NCI-H146 (cell line): ENCODE measurements at regions not wholly inside any gene's neighbourhood (a gene's known extent, or its start where the extent isn't known, plus 50 kb on each side); places are given as distances from the start of the nearest gene placed in this dataset.
"Not testable (repeated sequence)": the region's sequence is repeated elsewhere in the genome, so short reads cannot be mapped to it uniquely, and the experiment has no call there.

Source experiments
- DNase-seq: peaks from one replicate; lab custom pipeline; 2025; lab: John Stamatoyannopoulos, UW

GRCh38 chr14:58887931-58888330, 250.2 kb downstream of the DACT1 start:
- no peak for DNase-seq

DNA sequence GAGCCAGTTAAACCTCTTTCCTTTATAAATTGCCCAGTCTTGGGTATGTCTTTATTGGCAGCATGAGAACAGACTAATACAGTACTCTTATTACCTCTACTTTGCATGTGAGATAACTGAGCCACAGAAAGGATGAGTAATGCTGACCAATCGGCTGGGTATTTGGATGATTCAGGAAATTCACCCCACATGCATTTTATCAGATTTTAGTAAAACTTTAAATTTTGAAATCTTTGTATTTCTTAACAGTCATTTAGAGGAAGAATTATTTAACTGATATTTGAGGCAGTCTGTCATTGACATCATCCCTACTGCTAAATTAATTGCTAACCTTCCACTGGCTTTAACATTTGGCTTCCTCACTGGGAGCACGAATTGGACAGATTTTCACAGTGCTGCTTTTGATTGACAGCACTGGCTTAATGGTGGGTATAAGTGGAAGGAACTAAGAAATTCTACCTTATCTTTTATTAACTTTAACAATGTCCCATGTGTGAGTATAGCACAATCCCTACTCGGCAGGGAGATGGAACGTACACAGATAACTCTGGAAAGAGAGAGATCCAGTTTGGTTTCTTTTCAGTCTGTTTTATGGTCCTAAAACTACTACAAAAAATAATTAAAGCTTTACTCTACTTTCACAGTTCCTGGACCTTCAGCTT, 261.0 kb downstream of the DACT1 start:
- DNase-seq = no peak

DNA sequence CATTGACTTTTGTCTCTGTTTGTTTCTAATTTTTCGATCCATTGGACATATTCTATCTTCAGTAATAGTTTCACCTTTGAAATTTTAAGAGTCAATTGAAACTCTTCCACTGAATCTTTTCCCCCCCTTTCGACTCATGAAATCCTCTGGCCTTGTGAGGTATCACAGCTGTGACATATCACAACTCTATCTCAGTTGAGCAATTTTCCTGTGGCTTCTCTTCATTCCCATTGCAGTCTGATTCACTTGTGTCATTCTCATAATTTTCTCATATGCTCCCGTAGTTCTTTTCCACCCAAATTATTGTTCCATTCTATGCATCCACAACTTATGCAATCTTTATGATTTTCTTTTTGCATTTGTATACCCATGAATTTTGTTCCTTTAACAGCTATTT, 261.6 kb downstream of the DACT1 start:
- no peak for DNase-seq

DNA sequence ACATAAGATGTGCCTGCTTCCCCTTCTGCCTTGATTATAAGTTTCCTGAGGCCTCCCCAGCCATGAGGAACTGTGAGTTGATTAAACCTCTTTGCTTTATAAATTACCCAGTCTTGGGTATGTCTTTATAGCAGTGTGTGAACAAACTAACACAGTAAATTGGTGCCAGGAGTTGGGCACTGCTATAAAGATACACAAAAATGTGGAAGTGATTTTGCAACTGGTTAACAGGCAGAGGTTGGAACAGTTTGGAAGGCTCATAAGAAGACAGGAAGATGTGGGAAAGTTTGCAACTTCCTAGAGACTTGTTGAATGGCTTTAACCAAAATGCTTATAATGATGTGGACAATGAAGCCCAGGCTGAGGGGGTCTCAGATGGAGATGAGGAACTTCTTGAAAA, 264.1 kb downstream of the DACT1 start:
- DNase-seq = no peak

- no peak for DNase-seq
These were observed 267.0 kb downstream of the DACT1 start for GRCh38 chr14:58904776-58905175.

DNA sequence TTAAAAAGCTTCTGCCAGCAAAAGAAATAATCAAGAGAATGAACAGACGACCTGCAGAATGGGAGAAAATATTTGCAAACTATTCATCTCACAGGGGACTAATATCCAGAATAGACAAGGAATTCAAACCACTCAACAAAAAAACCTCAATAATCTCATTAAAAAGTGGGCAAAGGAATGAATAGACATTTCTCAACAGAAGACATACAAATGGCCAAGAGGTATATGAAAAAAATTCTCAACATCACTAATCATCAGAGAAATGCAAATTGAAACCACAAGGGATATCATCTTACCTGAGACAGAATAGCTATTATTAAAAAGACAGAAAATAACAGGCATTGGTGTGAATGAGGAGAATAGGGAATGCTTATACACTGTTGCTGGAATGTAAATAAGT, 270.0 kb downstream of the DACT1 start:
- no peak for DNase-seq

GRCh38 chr14:58912287-58912686, 274.5 kb downstream of the DACT1 start:
- no peak for DNase-seq

GRCh38 chr14:58912799-58913432, 275.2 kb downstream of the DACT1 start:
- DNase-seq = no peak

DNA sequence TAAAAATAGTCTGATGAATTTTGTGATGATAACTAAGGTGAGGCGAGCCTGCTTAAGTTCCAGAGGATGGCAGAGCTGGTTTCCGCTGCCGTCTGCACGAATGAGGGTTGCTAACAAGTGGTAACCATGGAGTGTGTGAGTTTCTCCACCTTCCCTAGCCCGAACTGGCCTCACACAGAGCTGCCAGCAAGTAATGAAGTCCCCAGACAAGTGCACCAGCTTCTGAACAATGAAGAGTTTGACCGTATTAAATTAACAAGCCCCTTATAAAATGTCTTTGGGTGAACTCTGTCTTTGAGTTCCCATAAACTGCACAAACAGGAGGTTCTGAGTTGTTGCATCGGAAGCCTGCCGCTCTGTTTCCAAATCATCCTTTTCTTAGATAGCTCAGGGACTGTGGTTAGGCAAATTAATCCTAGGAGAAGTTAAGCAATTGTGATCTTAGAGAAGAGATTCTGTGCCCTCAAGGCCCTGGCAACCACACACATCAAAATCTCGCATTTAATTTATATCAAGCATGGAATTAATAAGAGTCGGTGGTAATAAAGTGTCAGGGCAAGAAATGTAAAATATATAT, 274.1 kb upstream of the DAAM1 start:
- no peak for DNase-seq

GRCh38 chr14:58915646-58916045, 272.8 kb upstream of the DAAM1 start:
- DNase-seq = no peak

DNA sequence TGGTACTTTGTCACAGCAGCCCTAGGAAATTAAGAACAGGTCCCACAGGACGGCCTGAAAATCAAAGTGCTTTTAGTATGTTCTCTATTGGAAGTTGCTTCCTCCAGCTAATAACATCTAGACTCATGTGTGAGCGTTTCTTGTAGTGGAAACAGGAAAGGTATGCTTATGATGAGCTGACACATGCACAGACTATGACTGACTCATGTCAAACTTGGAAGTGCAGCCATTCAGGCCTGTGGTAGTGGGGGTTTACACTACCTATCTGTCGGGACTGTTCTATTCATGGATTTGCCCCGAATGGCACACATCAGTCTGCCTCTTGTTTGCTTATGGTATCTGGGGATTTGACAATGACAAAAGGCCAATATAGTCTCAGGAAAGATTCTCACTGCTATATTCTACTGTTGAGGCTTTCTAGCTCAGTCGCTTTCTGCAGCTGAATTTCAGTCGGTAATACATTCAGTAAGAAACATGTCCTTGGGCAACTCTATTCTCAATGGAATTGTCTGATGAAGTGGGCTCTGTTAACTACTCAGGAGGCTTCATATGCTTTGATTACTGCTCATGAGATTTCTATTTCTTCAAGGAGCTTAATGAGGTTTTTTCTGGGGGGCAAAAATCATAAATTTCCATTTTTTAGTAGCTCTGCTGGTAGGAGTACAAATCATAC, 270.3 kb upstream of the DAAM1 start:
- no peak for DNase-seq

DNA sequence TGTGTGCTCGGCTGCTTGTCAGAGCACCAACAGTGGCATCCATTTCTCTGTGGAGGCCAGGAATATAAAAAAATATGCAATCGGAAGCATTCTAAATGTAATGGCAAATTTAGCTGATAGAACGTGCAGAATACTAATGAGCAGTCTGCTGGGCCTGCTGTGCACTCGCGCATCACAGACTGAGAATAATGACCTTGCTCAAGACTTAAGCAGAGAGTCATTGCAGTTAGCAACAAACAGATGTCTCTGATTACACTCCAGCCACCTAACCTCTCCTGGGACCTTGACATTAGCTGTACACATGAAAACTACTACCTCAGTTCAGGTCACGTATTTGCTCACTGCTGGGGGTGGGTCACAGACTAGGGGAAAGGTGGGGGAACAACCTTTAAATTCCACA, 269.2 kb upstream of the DAAM1 start:
- DNase-seq = peak; percentile 29

- DNase-seq = no peak
These were observed 268.2 kb upstream of the DAAM1 start for GRCh38 chr14:58920230-58920629.

GRCh38 chr14:58922201-58922940, 266.1 kb upstream of the DAAM1 start:
- not testable (repeated sequence) for DNase-seq

- DNase-seq = no peak
These were observed 264.6 kb upstream of the DAAM1 start for GRCh38 chr14:58923751-58924405.

GRCh38 chr14:58941629-58942028, 246.8 kb upstream of the DAAM1 start:
- DNase-seq = no peak

GRCh38 chr14:58942516-58942915, 246.0 kb upstream of the DAAM1 start:
- DNase-seq = no peak

DNA sequence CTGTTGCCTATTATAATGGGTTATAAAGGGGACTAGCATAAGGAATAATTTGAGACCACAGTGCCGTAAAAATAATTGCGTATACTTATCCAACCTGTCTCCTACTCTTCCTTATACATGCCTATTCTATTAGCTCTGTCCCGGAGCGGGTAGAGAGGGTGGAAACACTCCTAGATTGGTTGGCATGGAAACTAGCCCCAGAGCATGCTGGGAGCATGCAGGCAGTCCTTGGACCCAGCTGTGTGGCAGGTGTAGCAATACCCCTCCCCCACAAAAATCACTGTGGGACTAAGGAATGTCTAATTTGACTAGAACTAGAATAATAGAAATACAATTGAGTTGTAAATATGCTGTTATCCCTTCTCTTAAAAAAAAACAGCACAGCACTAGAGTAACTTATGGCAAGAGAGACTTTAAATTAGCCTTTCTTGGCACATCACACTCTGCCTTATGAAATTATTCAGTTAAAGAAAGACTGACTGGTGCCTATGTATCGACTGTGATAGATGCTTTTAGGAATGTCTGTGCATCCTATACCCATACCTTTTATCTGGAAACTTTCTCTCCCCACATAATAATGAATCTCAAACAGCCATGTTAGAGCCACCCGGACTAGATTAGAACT, 244.0 kb upstream of the DAAM1 start:
- DNase-seq = peak; percentile 9

GRCh38 chr14:58944968-58945356, 243.5 kb upstream of the DAAM1 start:
- DNase-seq = no peak

DNA sequence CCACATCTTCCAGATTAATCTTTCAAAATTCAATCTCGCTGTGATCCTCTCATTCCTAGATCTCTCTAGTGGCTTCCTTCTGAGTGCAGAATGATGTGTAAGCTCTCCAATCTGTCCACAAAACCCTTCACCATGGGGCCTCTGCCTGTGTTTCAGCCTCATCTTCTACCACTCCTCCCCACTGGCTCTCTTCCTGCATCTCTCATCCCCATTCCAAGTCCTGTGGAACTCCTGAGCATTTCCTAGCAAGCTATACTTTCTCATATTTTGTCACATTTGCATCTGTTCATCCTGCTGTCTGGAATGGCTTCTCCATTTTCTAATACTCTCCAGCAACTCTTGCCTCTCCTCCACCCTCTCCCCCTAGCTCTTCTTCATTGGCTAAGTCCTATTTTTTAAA, 242.0 kb upstream of the DAAM1 start:
- DNase-seq = no peak

DNA sequence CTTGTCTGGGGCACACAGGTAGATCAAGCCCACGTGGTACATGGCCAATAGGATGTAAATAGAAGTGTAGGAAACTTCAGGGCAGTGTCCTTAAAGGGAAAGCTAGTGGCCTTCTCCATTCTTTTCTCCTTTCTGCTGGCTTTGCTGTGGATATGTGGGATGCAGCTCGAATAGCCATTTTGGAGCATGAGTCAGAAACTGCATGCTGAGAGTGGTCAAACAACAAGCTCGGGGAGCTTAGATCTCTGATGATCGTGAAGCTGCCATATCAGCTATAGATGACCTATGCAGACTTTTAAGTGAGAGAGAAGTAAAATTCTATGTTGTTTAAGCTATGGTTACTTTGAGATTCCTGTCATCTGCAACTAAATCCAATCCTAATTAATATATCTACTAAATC, 241.3 kb upstream of the DAAM1 start:
- no peak for DNase-seq
